Activated CD4-positive, alpha-beta T cell treated with anti-CD3 and anti-CD28 coated beads for 48 hours (primary cell): ENCODE measurements at regions not wholly inside any gene's neighbourhood (a gene's known extent, or its start where the extent isn't known, plus 50 kb on each side); places are given as distances from the start of the nearest gene placed in this dataset.
"Not testable (repeated sequence)": the region's sequence is repeated elsewhere in the genome, so short reads cannot be mapped to it uniquely, and the experiment has no call there.

Source experiments
- DNase-seq: peaks from one replicate; pipeline ENCODE4 v3.0.0-alpha.2; 2020

DNA sequence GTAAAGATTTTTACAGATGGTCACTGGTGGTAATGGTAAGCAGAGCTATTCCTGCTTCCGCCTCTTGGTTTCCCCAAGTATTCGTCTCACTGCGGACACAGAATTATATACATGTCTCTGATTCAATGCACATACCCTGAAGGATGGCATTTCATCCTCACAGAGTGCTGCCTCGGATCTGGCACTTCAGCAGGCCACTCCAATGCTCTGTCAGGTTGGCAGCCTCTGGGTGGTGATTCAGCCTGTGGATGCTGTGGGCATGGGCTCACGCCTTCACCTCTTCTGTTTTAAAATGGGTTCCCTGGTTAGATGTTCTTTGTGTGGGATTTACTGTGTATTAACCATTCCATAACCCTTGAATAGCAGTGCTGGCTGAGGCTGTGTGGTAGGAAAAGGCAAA is 182.6 kb upstream of the ZNF608 start:
- no peak for DNase-seq

DNA sequence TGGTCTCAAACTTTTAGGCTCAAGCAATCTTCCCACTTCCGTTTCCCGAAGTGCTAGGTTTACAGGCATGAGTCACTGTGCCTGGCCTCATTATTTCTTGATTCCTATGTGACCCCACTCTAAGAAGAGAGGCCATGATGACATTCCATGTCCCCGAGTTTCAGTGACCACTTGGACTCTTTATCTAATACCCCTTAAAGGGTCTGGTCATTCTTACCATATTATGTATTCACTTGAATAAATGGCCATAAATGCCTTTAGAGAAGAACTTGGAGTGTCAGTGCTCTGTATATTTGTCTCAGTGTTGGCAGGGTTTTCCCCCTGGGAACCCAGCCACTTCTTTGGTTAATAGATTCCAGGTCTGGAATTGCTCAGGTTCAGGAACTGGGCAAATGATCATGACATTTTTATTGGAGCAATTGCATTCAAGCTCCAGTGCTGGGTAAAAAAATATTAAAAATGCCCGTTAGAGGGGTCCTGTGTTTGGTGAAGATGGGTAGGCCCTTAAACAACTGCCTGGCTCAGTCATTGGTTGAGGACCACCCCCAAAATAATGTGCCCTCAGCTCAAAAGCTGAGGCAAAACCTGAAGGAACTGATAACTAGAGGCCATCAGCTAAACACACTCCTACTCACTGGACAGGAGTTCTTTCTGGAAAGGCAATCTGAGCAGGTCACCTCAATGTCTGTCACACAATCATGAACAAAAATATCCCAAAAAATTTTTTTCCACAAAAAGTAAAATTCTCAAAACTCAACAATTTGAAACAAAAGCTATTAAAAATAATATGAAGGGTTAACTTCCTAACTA is 186.6 kb upstream of the ZNF608 start:
- DNase-seq, result no peak

DNA sequence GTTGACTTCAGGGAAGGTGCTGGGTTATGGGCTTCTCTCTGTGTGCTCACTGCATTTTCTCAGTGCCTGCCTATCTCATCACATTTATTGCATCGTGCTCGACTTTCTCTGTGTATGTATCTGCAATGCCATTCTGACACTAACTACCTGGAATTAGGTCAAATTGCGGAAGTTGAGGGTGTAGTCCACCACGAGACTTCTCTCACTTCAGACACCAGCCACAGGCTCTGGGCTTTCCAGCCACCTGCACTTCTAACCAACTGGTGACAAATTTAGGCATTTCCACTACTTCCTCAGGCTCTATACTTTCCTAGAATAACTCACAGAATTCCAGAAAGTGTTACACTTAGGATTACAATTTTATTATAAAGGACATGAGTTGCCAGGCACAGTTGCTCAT is 188.6 kb upstream of the ZNF608 start:
- DNase-seq, result no peak

DNA sequence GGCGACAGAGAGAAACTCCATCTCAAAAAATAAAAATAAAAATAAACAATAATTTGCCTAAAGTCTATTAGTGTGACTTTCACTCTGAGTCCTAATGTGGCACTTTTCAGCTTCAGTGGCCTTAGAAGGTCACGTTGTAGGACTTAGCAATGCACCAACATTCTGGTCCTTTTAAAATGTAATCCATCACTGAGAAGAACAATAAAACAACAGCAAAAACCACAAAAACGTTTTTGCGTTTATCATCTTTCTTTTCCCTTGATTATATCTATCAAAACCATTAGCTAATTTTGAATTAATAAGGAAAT is 190.1 kb upstream of the ZNF608 start:
- DNase-seq, result no peak

DNA sequence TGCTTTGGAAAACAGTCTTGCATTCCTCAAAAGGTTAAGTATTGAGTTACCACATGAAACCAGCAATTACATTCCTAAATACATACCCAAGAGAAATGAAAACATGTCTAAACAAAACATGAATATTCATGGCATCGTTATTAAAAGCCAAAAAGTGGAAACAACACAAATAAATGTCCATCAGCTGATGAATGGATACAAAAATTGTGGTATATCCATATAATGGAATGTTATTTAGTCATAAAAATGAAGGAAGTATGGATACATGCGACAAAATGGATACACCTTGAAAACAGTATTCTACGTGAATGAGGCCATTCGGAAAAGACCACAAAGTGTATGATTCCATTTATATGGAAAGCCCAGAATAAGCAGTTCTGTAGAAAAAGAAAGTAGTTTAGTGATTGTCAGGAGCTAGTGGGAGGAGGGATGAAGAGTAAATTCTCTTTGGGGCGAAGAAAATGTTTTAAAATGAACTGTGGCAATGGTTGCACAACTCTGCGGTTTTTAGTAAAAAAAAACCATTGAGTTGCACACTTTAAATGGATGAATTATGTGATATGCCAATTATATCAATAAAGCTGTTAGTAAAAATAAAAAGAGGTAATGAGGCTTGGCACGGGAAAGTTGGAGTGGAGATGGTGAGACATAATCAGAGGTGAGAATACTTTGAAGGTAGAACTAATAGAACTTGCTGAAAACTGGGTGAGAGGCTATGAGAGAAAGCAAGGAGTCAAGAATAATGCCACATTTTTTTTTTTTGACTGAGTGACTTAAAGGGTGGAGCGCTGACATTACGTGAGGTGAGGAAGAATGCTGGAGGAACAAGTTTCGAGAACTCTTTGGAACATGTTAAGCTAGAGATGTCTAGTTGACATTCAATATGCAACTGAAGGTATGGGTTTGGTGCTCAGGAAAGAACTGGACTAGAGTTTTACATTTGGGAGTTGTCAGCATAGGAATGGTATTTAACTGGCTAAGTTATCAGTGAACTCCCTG is 194.9 kb upstream of the ZNF608 start:
- no peak for DNase-seq

DNA sequence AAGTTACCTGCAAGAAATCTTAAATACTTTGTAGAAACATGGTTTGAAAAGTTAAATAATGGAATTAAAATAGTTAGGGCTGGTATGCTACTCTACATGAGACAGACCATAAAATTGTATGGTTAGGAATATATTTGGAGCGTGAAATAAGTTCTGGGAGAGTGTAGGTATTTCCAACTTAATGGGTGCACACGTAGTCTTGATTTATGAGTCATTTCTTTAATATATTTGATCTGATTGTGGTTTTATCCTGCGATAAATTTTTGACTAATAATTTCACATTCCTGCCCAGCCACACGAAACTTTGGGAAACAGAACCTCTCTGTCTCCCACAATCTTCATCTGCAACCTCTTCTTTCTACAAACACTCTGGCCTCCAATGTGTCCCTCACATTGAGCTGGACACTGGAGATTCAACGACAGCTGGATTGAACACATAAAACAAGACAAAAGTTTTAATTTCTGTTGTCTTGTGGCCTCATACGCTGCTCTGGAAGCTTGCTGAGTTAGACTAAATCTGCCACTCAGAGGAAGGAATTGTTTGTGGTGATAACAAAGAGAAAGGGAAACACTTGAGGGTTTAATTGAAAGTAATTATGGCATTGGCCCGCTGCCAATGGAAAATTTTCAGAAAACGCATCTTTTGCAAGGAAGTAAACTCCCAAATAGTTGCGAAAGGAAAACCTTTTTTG is 201.8 kb upstream of the ZNF608 start:
- DNase-seq, result no peak

DNA sequence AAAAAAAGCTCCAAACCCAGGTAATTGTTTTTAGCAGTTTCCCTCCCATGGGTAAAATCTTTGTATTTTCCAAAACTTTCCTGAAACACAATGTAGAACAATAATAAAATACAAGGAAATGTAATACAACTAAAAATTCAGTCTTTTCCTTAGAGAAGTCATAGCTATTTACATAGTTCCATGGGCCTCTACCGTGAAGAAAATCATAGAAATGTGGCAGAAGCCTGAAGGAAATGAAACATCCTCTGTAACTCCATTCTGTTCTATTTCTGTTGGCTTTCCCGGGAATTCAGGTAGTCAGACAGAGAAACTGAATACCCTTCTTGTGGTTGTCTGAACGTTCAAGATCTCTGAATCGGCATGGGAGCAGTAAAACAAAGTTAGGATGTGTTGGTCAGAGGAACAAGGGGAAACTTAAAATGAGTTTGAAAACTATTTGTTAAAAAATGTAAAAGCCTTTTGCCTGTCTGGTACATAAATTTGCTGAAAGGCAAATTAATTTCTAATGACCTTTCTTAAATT is 202.4 kb upstream of the ZNF608 start:
- DNase-seq, result no peak

DNA sequence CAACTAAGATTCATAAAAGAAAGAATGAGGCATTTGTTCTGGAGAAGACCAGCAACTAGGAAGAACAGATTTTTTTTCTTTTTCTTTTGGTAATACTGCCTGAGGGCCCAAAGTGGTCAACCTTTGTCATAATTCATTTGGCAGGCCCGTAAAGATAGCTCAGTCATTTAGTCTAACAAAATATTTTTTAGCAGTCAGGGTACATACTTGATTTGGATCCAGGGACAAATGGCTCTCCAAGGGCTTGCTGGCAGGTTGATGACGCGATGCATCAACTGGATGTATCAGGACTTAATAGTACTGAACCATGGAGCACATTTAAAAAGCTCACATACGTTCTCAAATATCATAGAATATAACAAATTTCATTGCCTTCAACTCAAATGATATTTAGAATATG is 203.4 kb upstream of the ZNF608 start:
- no peak for DNase-seq

DNA sequence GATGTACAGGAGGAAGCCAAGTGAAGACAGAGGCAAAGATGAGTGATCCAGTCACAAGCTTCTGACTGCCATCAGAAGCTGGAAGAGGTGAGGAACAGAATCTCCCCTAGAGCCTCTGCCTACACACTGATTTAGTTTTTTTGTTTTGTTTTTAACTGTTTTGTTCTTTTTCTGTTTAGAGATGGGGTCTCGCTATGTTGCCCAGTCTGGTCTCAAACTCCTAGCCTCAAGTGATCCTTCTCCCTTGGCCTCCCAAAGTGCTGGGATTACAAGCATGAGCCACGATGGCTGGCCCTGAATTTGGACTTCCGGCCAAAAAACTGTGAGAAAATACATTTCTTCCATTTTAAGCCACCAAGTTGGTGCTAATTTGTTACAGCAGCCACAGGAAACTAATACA is 204.7 kb upstream of the ZNF608 start:
- DNase-seq, result no peak

DNA sequence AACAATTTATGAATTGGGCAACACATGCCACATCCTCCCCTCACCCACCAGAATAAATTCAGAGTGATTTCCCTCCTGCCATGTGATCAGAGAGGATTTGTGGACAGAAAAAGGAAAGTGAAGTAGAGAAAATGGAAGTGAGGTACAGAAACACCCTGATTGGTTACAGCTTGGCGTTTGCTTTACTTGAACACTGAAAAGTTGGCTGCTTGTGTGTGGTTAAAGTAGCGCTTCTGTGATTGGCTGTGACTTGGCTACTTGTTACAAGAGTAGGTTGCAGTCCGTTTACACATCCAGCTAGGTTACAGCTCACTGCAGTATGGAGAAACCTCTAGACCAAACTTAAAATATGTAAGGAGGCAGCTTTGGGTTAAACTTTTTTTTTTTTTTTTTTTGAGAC is 205.2 kb upstream of the ZNF608 start:
- no peak for DNase-seq

DNA sequence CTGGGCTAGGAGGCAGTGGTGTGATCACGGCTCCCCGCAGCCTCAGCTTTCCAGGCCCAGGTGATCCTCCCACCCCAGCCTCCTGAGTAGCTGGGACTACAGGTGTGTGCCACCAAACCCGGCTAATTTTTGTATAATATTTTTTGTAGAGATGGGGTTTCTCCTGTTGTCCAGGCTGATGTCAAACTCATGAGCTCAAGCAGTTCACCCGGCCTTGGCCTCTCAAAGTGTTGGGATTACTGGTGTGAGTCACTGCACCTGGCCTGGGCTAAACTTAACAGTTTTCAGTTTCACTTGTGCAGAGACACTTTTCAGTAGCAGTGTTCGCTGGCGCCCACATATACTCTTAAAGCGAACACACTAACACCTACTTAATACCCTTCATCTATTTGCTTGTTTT is 205.6 kb upstream of the ZNF608 start:
- no peak for DNase-seq

DNA sequence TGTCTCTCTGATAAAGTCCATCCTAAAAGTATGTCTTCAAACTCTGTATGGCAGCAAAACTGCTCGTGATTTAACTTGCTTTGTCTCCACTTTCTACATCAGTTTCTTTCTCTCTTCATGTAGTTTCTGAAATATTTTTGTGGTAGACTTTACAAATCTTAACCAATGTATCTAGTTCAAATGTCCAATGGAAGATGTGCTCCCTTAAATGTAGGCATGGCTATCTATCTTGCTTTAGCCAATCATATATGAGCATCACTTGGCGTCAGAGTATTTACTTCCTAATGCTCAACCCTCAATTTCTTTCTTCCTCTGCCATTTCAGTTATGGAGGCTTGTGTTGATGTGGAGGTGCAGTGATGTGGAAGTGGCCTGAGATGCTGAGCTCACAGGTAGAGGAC is 206.1 kb upstream of the ZNF608 start:
- DNase-seq, result no peak

DNA sequence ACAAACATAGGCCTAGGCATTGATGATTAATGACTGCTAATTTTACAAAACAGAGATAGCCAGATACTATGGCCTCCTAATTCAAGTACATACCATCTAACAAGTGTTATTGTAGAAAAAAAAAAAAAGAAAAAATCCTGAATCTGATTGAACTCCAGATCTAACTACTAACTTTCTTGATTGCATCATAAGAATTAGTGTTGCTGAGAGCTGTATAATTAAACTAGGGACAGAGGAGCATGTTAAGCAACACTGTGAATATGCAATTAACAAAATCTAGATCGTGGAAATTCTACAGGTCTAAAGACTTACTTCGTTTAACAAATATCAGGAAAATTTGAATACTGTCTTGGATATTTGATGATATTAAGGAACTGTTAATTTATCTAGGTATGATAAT is 208.3 kb upstream of the ZNF608 start:
- DNase-seq, result no peak

DNA sequence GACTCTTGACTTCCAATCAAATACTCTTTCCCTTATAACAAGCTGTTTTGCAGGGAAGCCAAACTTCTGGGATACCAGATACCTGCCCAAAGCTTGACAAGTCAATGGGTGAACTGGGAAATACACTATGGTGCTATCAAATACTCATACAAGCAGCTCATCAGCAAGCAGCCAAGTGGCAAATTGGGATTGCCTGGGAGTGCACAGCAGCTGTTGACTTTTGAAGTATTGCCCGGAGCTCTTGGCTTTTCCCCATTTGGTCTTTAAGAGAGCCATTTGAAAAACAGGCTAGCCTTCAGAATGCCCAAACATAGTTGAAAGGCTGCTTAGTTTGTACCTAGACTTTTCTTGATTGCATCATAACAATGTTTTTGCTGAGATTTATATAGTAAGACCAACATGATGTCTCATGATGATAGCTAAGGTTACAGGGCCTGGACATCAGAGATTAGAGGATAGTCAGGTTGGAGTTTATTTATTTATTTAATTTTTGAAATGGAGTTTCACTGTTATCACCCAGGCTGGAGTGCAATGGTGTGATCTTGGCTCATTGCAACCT is 210.1 kb upstream of the ZNF608 start:
- no peak for DNase-seq

DNA sequence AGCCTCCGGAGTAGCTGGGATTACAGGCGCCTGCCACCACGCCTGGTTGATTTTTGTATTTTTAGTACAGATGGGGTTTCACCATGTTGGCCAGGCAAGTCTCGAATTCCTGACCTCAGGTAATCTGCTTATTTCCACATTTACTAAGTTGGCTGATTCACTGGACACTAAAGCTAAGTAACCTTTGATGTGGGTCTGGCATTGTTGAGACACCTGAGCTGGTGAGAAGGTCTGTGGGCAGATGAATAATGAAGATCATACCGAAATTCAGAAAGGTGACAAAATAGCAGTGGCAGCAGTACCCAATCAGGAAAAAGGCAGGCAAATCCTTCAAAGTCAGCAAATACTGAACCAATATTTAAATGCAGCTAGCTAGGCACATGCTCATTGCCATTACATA is 210.6 kb upstream of the ZNF608 start:
- DNase-seq, result no peak

DNA sequence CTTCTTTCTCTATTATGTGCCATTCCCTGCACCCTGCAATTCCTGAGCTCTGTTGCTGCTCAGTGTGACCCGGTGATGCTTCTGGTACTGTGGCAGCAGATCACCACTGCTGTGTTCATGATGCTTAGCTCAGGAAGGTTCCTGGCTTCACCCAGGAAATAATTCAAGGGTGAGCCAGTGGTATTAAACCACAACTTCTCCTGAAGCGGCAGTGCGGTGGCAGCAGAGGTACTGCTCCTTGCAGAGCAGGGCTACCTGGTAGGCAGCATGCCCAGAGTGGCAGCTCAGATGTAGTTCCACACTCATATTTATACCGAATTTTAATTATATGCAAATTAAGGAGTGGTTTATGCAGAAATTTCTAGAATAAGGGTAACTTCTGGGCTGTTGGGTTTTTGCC is 213.8 kb upstream of the ZNF608 start:
- DNase-seq, result no peak

DNA sequence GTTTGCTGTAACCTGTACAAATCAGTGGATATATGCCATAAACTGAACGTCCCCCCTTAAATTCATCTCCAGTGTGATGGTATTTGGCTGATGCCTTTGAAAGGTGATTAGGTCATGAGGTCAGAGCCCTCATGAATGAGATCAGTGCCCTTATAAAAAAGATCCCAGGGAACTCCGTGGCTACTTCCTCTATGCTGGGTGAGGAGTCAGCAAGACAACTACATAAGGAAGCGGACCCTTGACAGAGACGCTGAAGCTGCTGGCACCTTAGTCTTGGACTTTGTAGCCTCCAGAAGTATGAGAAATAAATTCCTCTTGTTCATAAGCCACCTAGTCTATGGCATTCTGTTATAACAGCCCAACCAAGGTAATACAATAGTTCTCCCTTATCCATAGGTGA is 215.1 kb upstream of the ZNF608 start:
- DNase-seq, result no peak

DNA sequence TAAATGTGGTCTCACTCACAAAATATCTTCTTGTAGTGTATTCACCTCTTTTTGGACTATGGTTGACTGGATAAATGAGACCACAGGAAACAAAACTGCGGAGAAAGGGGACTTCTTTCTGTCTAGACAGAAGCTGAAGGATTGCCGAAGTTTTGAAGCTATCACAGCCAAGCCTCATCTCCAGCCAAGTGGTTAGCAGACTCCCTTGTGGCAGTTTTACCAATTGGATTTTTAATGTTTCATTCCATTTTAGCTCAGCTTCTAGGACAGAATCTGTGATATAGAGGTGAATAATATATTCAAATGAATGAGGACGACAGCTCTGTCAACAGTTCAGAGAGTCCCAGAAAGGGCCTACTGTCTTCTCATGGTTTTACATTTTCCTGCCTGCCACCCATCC is 215.7 kb upstream of the ZNF608 start:
- DNase-seq, result no peak

DNA sequence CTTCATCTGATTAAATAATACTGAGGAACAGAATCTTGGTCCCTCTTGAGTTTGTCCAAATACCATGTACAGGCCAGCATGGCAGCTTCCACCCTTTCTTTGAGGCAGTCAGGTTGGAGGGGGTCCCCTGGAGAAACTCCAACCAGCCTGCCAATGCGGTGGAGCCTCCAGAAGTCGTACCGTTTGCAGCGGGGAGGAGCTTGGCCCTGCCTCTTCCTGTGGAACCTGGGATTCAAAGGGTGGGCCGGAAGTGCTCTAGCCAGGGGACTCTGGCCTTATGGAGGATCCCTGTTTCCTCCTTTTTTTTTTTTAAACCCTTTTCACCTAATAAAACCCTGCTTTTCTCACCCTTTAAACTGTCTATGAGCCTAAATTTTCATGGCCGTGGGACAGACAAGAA is 216.3 kb upstream of the ZNF608 start:
- no peak for DNase-seq

DNA sequence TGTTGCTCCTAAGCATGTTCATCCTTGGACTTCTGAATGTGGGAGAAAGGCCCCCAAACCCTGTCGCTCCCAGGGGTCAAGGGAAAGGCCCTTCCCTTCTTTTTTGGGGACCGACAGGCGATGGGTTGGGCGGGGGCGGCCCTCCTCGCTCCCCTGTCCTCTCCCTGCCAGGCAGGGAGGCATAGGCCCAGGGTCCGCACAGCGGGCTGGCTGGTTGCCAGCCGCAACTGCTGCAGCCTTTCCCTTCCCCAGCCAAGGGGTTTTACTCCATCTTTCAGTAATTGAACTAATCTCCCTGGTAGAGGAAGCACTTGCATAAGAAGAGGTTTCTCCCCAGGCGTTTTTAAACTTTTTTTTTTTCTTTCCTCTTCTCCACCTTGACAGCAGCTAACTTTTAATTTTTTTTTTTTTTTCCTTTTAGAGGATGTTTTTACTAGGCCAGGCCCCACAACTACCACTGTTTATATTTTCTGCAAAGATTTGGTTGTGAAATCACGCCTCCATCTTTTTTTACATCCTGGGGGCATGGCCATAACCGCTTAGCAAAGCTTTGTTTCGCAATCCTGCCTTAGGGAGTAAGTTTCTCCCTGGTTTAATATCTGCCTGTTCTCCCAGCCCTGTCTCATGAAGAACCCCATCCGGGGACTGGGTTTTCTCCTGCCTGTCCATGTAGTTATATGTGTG is 216.9 kb upstream of the ZNF608 start:
- DNase-seq, result no peak

DNA sequence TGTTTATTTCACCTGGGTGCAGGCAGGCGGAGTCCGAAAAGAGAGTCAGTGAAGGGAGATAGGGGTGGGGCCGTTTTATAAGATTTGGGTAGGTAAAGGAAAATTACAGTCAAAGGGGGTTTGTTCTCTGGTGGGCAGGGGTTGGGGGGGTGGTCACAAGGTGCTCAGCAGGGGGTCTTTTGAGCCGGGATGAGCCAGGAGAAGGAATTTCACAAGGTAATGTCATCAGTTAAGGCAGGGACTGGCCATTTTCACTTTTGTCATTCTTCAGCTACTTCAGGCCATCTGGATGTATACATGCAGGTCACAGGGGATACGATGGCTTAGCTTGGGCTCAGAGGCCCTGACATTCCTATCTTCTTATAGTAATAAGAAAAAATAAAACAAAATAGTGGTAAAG is 220.3 kb upstream of the ZNF608 start:
- DNase-seq, result not testable (repeated sequence)

DNA sequence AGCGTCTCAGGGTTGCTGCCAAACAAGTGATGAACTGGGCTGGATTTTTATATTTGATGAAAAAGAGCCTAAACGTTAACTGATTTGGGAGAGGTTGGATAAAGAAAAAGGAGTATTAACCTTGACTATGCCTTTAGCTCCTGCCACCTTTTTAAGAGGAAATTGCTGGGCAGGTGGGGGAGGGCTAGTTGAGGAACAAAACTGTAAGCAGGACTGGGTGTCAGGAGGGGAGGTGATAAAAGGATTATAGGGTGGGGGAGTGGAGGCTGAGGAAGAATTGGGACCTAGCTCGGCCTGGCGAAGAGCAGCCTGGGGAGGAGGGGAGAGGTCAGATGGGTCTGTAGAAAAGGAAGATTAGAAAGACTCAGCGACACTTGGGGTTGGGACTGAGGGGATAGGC is 223.9 kb upstream of the ZNF608 start:
- not testable (repeated sequence) for DNase-seq

DNA sequence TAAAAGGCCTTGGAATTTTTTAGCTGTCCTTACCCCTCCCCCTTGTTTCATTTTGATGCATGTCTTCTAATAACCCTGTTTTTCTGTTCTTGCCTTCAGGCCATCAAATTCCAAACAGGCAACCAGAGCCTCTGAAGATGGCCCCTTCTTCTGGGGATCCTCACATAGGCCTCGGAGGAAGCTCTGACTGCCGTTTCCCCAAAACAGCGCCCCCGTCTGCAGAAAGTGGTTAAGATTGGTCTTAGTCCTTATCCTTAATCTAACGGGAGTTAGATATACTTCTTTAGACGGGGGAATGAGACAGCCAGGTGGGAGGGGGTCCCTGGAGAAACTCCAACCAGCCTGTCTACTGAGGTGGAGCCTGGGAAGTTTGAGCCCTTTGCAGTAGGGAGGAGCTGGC is 226.3 kb upstream of the ZNF608 start:
- DNase-seq, result no peak
